Ovary (tissue), 7 donors: ENCODE measurements at regions not wholly inside any gene's neighbourhood (a gene's known extent, or its start where the extent isn't known, plus 50 kb on each side); places are given as distances from the start of the nearest gene placed in this dataset.

Source experiments
- DNase-seq, 5 donors: peaks; one replicate each; pipeline ENCODE4 v3.0.0-alpha.2; 2019 to 2020
- H3K27ac ChIP-seq, 2 donors: fragments of 200-600 bp; one replicate each; pipeline versions ENCODE4 v1.5.1 to v1.8.0; 2019 to 2022
- H3K27me3 ChIP-seq: fragments of 200-600 bp; one replicate; pipeline ENCODE4 v1.8.0; 2022
- H3K36me3 ChIP-seq: fragments of 200-600 bp; sonication (generic); one replicate; pipeline ENCODE4 v1.5.1; 2019
- H3K4me1 ChIP-seq: one replicate; pipeline ENCODE4 v1.8.1; 2013; ENCODE audit warnings: mild to moderate bottlenecking, moderate library complexity; ENCODE audit not compliant: insufficient read depth
- H3K4me3 ChIP-seq: fragments of 200-600 bp; sonication (generic); one replicate; pipeline ENCODE4 v1.5.1; 2017
- H3K9me3 ChIP-seq, 2 donors: fragments of 200-600 bp in 1 of 2; sonication (generic) in 1 of 2; one replicate each; pipeline versions ENCODE4 v1.5.1 to v1.8.1; 2013 to 2019; ENCODE audit warnings: mild to moderate bottlenecking in 1 of 2, moderate library complexity in 1 of 2
- EP300 ChIP-seq: sonication (generic); formaldehyde crosslinking; IDR thresholded peaks from one replicate; pipeline ENCODE4 v1.6.1; 2017; ENCODE audit warnings: antibody characterized with exemption
- POLR2A ChIP-seq: fragments of 450-650 bp; IDR thresholded peaks from one replicate; pipeline ENCODE4 v1.6.1; 2017; ENCODE audit warnings: antibody characterized with exemption, mild to moderate bottlenecking, moderate library complexity
- WGBS, 3 donors: extraction: QIAGEN DNeasy Blood & Tissue Kit in 1 of 3; methylation state at CpG; one replicate each; pipeline versions ENCODE4 v1.1.5 to v1.1.7; 2013 to 2017; 5-methylcytosine and 5-hydroxymethylcytosine counted together
- intact Hi-C, 4 donors: fragments of 100-400 bp; cut with DNase I; formaldehyde crosslinking; loops; one replicate each; pipeline versions ENCODE4 v1.11.0 to v1.15.1; 2022 to 2023
- TF ChIP-seq, protein P1 (sequence below), 3 donors: fragments of 450-650 bp in 2 of 3; fragments of 200-600 bp in 1 of 3; IDR thresholded peaks; one replicate each; pipeline versions ENCODE4 v1.5.1 to v1.8.0; 2016 to 2022; ENCODE audit warnings: antibody characterized with exemption in 3 of 3, mild to moderate bottlenecking in 1 of 3
- donor health status: DM: no; HTN: no; CAD: no; lungs with moderate emphysema.
- donor health status: DM: no; HTN: no; CAD: no.
- donor health status: Bipolar disorder and iron deficiency.
- donor health status: DM: no; HTN: no; CAD: no.
- donor health status: DM: yes; HTN: yes; CAD: no.

DNA sequence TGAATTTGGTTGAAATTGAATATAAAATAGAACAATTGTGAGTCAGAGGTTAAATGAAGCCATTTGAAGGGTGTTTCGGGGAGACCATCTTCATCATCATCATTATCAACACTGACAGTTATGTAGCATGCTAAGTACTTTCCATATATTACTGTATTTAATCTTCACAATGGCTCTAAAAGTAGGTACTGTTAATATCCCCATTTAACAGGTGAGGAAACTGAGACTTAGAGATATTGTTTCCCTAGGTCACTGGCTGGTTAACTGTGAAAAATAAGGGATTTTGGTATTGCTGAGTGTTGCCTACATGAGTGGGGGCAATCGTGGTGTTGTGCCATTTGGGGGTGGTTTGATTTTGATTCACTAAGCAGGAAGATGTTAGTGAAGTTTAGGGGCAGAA lies 100.3 kb downstream of the TBX19 start:
- Histone ChIP-seq H3K27ac (no peak overlapping the region), H3K36me3 (no peaks in the 10 kb centered on the region), H3K4me3 (no peak overlapping the region), H3K9me3 (no peaks in the 10 kb centered on the region), H3K27me3 (no peaks in the 10 kb centered on the region), H3K4me1 (no peaks in the 10 kb centered on the region)
- WGBS, 3 donors: 81 to 88% (median 82%) methylated on average over 2 of the region's 2 CpGs
- intact Hi-C loops: no loop called here
- TF ChIP-seq POLR2A: no peak
- TF ChIP-seq, protein P1, sequence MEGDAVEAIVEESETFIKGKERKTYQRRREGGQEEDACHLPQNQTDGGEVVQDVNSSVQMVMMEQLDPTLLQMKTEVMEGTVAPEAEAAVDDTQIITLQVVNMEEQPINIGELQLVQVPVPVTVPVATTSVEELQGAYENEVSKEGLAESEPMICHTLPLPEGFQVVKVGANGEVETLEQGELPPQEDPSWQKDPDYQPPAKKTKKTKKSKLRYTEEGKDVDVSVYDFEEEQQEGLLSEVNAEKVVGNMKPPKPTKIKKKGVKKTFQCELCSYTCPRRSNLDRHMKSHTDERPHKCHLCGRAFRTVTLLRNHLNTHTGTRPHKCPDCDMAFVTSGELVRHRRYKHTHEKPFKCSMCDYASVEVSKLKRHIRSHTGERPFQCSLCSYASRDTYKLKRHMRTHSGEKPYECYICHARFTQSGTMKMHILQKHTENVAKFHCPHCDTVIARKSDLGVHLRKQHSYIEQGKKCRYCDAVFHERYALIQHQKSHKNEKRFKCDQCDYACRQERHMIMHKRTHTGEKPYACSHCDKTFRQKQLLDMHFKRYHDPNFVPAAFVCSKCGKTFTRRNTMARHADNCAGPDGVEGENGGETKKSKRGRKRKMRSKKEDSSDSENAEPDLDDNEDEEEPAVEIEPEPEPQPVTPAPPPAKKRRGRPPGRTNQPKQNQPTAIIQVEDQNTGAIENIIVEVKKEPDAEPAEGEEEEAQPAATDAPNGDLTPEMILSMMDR (IDR thresholded peaks at IDR 0.05): no peak
- TF ChIP-seq EP300: no peak
- no peak for DNase-seq

DNA sequence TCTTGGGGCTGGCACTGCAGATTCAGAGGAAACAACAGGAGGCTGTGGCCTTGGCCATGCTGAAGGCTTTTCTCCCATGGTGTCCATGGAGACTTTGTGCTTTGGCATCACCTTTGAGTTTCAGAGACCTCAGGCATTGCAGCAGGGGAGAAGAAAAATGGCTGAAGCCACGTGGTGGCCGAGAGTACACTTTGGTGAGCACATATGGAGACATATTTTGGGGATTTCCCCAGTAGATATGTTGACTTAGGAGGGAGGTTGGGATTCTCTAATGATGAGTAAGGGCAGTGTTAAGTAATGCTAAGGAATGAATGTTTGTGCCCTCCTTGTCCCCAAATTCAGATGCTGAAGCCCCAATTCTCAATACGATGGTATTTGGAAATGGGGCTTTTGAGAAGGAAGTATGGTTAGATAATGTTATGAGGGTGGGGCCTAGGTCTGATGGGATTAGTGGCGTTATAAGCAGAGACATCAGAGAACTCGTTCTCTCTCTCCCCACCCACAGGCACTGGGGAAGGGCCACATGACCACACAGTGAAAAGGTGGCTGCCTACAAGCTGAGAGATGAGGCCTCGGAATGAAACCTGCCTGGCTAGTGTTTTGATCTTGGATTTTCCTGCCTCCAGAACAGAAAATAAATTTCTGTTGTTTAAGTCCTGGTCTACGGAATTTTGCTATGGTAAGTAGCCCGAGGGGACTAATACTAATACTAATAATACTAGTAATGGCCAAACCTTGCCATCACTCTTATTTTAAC lies 98.6 kb downstream of the TBX19 start:
- intact Hi-C loops: no loop called here
- DNase-seq: no peak
- H3K4me1 ChIP-seq: no peaks in the 10 kb centered on the region
- WGBS, 3 donors: 90% methylated on average over 8 of the region's 8 CpGs
- no peak overlapping the region for H3K4me3 ChIP-seq
- H3K27me3 ChIP-seq: no peaks in the 10 kb centered on the region
- no peak for TF ChIP-seq EP300
- TF ChIP-seq, protein P1 (IDR thresholded peaks at IDR 0.05): no peak
- no peak for TF ChIP-seq POLR2A
- no peaks in the 10 kb centered on the region for H3K9me3 ChIP-seq
- no peaks in the 10 kb centered on the region for H3K36me3 ChIP-seq
- no peak overlapping the region for H3K27ac ChIP-seq

DNA sequence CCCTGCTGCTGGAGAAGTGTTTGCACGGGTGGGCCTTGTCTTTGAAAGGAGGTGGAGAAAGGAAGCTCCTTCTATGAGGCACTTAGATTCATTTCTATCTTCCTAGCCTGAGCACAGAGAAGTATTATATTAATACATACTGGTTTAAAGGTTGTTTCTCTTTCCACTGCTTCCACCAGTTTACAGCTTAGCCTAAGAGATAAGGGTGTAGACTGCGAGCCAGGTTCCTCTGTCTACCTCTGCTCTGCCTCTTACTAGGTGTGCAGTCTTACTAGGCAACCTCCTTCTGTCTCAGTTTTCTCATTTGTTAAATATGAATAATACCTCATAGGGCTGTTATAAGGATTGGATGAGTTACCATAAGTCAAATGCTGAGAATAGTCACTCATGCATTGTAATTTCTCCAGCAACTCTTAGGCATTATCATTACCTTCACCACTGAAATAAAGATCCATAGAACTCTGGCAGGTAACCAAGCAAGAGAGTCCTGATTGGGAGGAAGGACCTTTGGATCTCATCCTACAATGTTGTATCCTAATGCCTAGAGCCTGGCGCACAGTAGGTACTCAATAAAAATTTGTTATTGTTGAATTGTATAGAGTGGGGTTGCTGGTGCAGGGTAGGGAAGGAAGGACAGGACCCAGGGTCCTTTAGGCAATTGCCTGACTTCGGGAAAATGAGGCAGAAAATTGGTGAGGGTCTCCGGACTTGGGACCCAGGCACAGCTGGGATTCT lies 95.1 kb downstream of the TBX19 start:
- no peaks in the 10 kb centered on the region for H3K9me3 ChIP-seq
- no peaks in the 10 kb centered on the region for H3K4me1 ChIP-seq
- intact Hi-C loops: no loop called here
- no peak overlapping the region for H3K4me3 ChIP-seq
- no peak for TF ChIP-seq POLR2A
- no peak for TF ChIP-seq EP300
- TF ChIP-seq, protein P1 (IDR thresholded peaks at IDR 0.05): no peak
- no peaks in the 10 kb centered on the region for H3K27me3 ChIP-seq
- no peak for DNase-seq
- H3K27ac ChIP-seq: no peak overlapping the region
- H3K36me3 ChIP-seq: no peaks in the 10 kb centered on the region
- 85 to 92% (median 88%) methylated on average over 5 of the region's 5 CpGs for WGBS, 3 donors

DNA sequence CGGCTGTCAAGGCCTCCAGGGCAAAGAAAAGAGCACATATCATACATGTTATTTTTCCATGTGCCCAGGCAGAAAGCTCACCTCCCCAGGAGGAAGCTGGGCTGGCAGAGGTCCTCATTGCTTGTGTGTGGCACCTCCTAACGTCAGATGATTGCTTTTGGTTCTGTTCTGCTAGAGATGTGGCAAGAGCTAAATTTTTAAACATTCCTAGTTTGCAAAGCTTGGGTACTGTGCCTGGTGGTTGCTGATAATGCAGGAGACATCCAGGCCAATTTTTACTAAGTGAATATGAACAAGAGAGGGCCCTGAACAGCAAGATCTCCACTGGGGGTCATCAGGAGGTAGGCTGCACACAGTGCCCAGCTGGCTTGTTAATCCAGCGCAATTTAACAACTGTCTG lies 93.9 kb downstream of the TBX19 start:
- H3K4me3 ChIP-seq: no peak overlapping the region
- no peaks in the 10 kb centered on the region for H3K4me1 ChIP-seq
- TF ChIP-seq, protein P1 (IDR thresholded peaks at IDR 0.05): no peak
- TF ChIP-seq EP300 (no peak), POLR2A (no peak)
- no peaks in the 10 kb centered on the region for H3K36me3 ChIP-seq
- no peak for DNase-seq
- no peak overlapping the region for H3K27ac ChIP-seq
- WGBS, 3 donors: 81 to 87% (median 83%) methylated on average over 3 of the region's 3 CpGs
- H3K9me3 ChIP-seq: no peaks in the 10 kb centered on the region
- intact Hi-C loops: no loop called here
- H3K27me3 ChIP-seq: no peaks in the 10 kb centered on the region
